ENCODE measurements at regions not wholly inside any gene's neighbourhood (a gene's known extent, or its start where the extent isn't known, plus 50 kb on each side); places are given as distances from the start of the nearest gene placed in this dataset.

- no peak for TF ChIP-seq MXI1 (IDR thresholded peaks at IDR 0.05; ENCODE audit: low read depth, low read length)
- no peak for TF ChIP-seq PKNOX1 (IDR thresholded peaks at IDR 0.05)
- TF ChIP-seq ZBTB11 (CRISPR knock-in tag; IDR thresholded peaks at IDR 0.05) = no peak
- TF ChIP-seq TCF7 (IDR thresholded peaks at IDR 0.05; ENCODE audit: borderline replicate concordance) = no peak
- peak; percentile 47 for TF ChIP-seq IKZF1 (conservative IDR thresholded peaks at IDR 0.05)
- no peak for TF ChIP-seq BCL11A (IDR thresholded peaks at IDR 0.05; ENCODE audit: low read depth, low read length)
- no peak for TF ChIP-seq NR2F1 (conservative IDR thresholded peaks at IDR 0.05)
- TF ChIP-seq, protein P1, sequence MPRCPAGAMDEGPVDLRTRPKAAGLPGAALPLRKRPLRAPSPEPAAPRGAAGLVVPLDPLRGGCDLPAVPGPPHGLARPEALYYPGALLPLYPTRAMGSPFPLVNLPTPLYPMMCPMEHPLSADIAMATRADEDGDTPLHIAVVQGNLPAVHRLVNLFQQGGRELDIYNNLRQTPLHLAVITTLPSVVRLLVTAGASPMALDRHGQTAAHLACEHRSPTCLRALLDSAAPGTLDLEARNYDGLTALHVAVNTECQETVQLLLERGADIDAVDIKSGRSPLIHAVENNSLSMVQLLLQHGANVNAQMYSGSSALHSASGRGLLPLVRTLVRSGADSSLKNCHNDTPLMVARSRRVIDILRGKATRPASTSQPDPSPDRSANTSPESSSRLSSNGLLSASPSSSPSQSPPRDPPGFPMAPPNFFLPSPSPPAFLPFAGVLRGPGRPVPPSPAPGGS (IDR thresholded peaks at IDR 0.05; ENCODE audit: borderline replicate concordance, insufficient read depth, low read depth, low read length, poor library complexity, severe bottlenecking) = no peak
- TF ChIP-seq ZSCAN29 (IDR thresholded peaks at IDR 0.05) = no peak
- no peak for TF ChIP-seq EGR1 (IDR thresholded peaks at IDR 0.05; ENCODE audit: borderline replicate concordance in 1 of 2, low read depth in 2 of 2, low read length in 2 of 2)
- no peak for TF ChIP-seq ATF3 (IDR thresholded peaks at IDR 0.05; ENCODE audit: borderline replicate concordance, extremely low read depth, low read depth, low read length)
- TF ChIP-seq LARP7 (IDR thresholded peaks at IDR 0.05) = no peak
- TF ChIP-seq, protein P2, sequence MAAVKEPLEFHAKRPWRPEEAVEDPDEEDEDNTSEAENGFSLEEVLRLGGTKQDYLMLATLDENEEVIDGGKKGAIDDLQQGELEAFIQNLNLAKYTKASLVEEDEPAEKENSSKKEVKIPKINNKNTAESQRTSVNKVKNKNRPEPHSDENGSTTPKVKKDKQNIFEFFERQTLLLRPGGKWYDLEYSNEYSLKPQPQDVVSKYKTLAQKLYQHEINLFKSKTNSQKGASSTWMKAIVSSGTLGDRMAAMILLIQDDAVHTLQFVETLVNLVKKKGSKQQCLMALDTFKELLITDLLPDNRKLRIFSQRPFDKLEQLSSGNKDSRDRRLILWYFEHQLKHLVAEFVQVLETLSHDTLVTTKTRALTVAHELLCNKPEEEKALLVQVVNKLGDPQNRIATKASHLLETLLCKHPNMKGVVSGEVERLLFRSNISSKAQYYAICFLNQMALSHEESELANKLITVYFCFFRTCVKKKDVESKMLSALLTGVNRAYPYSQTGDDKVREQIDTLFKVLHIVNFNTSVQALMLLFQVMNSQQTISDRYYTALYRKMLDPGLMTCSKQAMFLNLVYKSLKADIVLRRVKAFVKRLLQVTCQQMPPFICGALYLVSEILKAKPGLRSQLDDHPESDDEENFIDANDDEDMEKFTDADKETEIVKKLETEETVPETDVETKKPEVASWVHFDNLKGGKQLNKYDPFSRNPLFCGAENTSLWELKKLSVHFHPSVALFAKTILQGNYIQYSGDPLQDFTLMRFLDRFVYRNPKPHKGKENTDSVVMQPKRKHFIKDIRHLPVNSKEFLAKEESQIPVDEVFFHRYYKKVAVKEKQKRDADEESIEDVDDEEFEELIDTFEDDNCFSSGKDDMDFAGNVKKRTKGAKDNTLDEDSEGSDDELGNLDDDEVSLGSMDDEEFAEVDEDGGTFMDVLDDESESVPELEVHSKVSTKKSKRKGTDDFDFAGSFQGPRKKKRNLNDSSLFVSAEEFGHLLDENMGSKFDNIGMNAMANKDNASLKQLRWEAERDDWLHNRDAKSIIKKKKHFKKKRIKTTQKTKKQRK (IDR thresholded peaks at IDR 0.05; ENCODE audit: low read depth, low read length) = no peak
- no peak for TF ChIP-seq MYC (IDR thresholded peaks at IDR 0.05; ENCODE audit: insufficient read depth, insufficient read length, insufficient replicate concordance, low read length, severe bottlenecking)
- TF ChIP-seq, protein P3, sequence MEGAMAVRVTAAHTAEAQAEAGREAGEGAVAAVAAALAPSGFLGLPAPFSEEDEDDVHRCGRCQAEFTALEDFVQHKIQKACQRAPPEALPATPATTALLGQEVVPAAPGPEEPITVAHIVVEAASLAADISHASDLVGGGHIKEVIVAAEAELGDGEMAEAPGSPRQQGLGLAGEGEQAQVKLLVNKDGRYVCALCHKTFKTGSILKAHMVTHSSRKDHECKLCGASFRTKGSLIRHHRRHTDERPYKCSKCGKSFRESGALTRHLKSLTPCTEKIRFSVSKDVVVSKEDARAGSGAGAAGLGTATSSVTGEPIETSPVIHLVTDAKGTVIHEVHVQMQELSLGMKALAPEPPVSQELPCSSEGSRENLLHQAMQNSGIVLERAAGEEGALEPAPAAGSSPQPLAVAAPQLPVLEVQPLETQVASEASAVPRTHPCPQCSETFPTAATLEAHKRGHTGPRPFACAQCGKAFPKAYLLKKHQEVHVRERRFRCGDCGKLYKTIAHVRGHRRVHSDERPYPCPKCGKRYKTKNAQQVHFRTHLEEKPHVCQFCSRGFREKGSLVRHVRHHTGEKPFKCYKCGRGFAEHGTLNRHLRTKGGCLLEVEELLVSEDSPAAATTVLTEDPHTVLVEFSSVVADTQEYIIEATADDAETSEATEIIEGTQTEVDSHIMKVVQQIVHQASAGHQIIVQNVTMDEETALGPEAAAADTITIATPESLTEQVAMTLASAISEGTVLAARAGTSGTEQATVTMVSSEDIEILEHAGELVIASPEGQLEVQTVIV (IDR thresholded peaks at IDR 0.05; ENCODE audit: borderline replicate concordance, partially characterized antibody) = no peak
- TF ChIP-seq TCF3 (IDR thresholded peaks at IDR 0.05; ENCODE audit: borderline replicate concordance, insufficient read depth, low read depth, low read length) = peak; percentile 40; the same call in 1 of the 2 replicates
Measured at GRCh38 chr12:88334271-88334670, 192.2 kb downstream of the TMTC3 start (continued).
